ENCODE measurements at regions not wholly inside any gene's neighbourhood (a gene's known extent, or its start where the extent isn't known, plus 50 kb on each side); places are given as distances from the start of the nearest gene placed in this dataset.

- no peak for DNase-seq (ENCODE audit: low read depth in 3 of 3, low spot score in 1 of 3)
These were observed 134.9 kb downstream of the KCTD12 start for GRCh38 chr13:76751278-76751677.

- DNase-seq (ENCODE audit: low read depth in 3 of 3, low spot score in 1 of 3), result no peak
These were observed 136.1 kb downstream of the KCTD12 start for GRCh38 chr13:76750126-76750525.

GRCh38 chr13:76745261-76746200 is 140.7 kb downstream of the KCTD12 start:
- no peak for DNase-seq (ENCODE audit: low read depth in 3 of 3, low spot score in 1 of 3)

GRCh38 chr13:76741624-76742023 is 144.6 kb downstream of the KCTD12 start:
- no peak for DNase-seq (ENCODE audit: low read depth in 3 of 3, low spot score in 1 of 3)

- DNase-seq (ENCODE audit: low read depth in 3 of 3, low spot score in 1 of 3), result no peak
These were observed 145.2 kb downstream of the KCTD12 start for GRCh38 chr13:76741046-76741445.

GRCh38 chr13:76738616-76739015 is 147.6 kb downstream of the KCTD12 start:
- no peak for DNase-seq (ENCODE audit: low read depth in 3 of 3, low spot score in 1 of 3)

GRCh38 chr13:76737526-76737925 is 148.7 kb downstream of the KCTD12 start:
- DNase-seq (ENCODE audit: low read depth in 3 of 3, low spot score in 1 of 3), result no peak

GRCh38 chr13:76735641-76736040 is 150.6 kb downstream of the KCTD12 start:
- DNase-seq (ENCODE audit: low read depth in 3 of 3, low spot score in 1 of 3), result no peak

- no peak for DNase-seq (ENCODE audit: low read depth in 3 of 3, low spot score in 1 of 3)
These were observed 152.5 kb downstream of the KCTD12 start for GRCh38 chr13:76733671-76734070.

GRCh38 chr13:76732367-76732766 is 153.8 kb downstream of the KCTD12 start:
- DNase-seq (ENCODE audit: low read depth in 3 of 3, low spot score in 1 of 3), result no peak

GRCh38 chr13:76730220-76730619 is 156.0 kb downstream of the KCTD12 start:
- DNase-seq (ENCODE audit: low read depth in 3 of 3, low spot score in 1 of 3), result no peak

GRCh38 chr13:76729691-76730090 is 156.5 kb downstream of the KCTD12 start:
- no peak for DNase-seq (ENCODE audit: low read depth in 3 of 3, low spot score in 1 of 3)

GRCh38 chr13:76725896-76726295 is 160.3 kb downstream of the KCTD12 start:
- no peak for DNase-seq (ENCODE audit: low read depth in 3 of 3, low spot score in 1 of 3)

- no peak for DNase-seq (ENCODE audit: low read depth in 3 of 3, low spot score in 1 of 3)
These were observed 161.0 kb downstream of the KCTD12 start for GRCh38 chr13:76725211-76725610.

GRCh38 chr13:76724421-76724820 is 161.8 kb downstream of the KCTD12 start:
- DNase-seq (ENCODE audit: low read depth in 3 of 3, low spot score in 1 of 3), result no peak

- DNase-seq (ENCODE audit: low read depth in 3 of 3, low spot score in 1 of 3), result no peak
These were observed 162.5 kb downstream of the KCTD12 start for GRCh38 chr13:76723551-76724232.

GRCh38 chr13:76722782-76723181 is 163.4 kb downstream of the KCTD12 start:
- DNase-seq (ENCODE audit: low read depth in 3 of 3, low spot score in 1 of 3), result no peak

- DNase-seq (ENCODE audit: low read depth in 3 of 3, low spot score in 1 of 3), result no peak
These were observed 165.4 kb downstream of the KCTD12 start for GRCh38 chr13:76720821-76721220.

- no peak for DNase-seq (ENCODE audit: low read depth in 3 of 3, low spot score in 1 of 3)
These were observed 165.8 kb downstream of the KCTD12 start for GRCh38 chr13:76720416-76720815.

GRCh38 chr13:76719955-76720354 is 166.2 kb downstream of the KCTD12 start:
- no peak for DNase-seq (ENCODE audit: low read depth in 3 of 3, low spot score in 1 of 3)

GRCh38 chr13:76717092-76717491 is 169.1 kb downstream of the KCTD12 start:
- DNase-seq (ENCODE audit: low read depth in 3 of 3, low spot score in 1 of 3), result no peak

GRCh38 chr13:76715621-76716020 is 170.6 kb downstream of the KCTD12 start:
- no peak for DNase-seq (ENCODE audit: low read depth in 3 of 3, low spot score in 1 of 3)

All from stimulated activated CD4-positive, alpha-beta T cell treated with anti-CD3 and anti-CD28 coated beads, TNF-alpha, amount 100 ng/mL, for 1 hour (primary cell).